ENCODE measurements at regions not wholly inside any gene's neighbourhood (a gene's known extent, or its start where the extent isn't known, plus 50 kb on each side); places are given as distances from the start of the nearest gene placed in this dataset.
"Not testable (repeated sequence)": the region's sequence is repeated elsewhere in the genome, so short reads cannot be mapped to it uniquely, and the experiment has no call there.

DNA sequence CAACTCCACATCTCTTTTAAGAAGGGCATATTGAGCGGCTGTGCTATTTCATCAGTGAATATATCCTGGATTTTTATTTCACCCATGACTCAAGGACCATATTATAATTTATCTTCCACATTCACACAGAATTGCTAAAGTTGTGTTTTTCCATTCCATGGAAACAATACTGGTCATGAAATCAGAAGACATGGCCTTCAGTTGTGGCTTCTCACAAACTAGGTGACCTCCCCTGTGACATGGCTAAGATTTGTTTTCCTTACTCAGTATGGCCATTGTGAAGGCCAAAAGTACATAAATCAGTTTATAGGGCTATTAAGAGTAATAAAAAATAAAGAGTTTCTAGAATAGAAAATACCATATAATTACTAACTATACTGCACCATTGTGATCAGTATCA lies 415.6 kb downstream of the OXSM start:
- TF ChIP-seq, protein P1, sequence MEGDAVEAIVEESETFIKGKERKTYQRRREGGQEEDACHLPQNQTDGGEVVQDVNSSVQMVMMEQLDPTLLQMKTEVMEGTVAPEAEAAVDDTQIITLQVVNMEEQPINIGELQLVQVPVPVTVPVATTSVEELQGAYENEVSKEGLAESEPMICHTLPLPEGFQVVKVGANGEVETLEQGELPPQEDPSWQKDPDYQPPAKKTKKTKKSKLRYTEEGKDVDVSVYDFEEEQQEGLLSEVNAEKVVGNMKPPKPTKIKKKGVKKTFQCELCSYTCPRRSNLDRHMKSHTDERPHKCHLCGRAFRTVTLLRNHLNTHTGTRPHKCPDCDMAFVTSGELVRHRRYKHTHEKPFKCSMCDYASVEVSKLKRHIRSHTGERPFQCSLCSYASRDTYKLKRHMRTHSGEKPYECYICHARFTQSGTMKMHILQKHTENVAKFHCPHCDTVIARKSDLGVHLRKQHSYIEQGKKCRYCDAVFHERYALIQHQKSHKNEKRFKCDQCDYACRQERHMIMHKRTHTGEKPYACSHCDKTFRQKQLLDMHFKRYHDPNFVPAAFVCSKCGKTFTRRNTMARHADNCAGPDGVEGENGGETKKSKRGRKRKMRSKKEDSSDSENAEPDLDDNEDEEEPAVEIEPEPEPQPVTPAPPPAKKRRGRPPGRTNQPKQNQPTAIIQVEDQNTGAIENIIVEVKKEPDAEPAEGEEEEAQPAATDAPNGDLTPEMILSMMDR (conservative IDR thresholded peaks at IDR 0.05): no peak
- no peak for TF ChIP-seq ZFX (IDR thresholded peaks at IDR 0.05)
- no peak overlapping the region for H3K27ac ChIP-seq

DNA sequence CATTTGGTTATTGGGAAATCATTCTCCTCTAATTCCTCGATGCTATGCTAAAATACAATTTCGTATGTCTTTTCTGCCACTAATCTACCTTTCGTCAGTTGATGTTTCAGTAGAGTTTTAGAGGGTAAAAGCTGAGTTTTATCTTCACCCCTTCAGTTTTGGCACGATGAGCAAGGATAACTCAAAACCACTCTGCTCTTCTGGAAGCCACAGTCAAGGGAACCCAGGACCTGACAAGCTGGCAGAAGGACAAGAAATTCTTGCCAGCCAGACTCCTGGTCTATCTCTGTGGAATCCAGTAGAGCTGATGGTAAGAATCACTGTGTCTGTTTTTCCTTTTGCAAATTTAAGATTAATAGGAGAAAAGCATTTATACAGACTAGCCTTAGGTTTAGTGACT lies 414.4 kb upstream of the LRRC3B start:
- TF ChIP-seq ZFX (IDR thresholded peaks at IDR 0.05): no peak
- TF ChIP-seq, protein P1 (conservative IDR thresholded peaks at IDR 0.05): no peak
- no peak overlapping the region for H3K27ac ChIP-seq

DNA sequence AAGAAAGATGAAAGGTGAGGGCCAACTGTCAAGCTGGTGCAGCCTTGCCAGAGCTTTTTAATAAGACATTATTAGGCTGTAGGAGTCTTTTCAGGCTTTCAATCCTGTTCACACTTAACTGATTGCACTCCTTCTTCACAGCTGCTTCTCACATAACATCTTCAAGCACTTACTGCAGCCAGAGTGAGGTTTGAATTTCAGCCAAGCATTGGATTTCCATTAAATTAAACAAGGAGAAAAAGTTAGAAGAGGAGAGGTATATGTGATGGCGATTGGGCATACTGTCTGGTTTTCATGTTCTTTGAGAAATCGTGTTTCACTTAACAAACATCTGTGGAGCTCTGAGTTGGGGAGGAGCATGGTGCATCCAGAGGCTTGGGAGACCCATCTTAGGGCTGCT lies 392.8 kb upstream of the LRRC3B start:
- no peak for TF ChIP-seq ZFX (IDR thresholded peaks at IDR 0.05)
- TF ChIP-seq, protein P1 (conservative IDR thresholded peaks at IDR 0.05): no peak
- H3K27ac ChIP-seq: no peak overlapping the region

DNA sequence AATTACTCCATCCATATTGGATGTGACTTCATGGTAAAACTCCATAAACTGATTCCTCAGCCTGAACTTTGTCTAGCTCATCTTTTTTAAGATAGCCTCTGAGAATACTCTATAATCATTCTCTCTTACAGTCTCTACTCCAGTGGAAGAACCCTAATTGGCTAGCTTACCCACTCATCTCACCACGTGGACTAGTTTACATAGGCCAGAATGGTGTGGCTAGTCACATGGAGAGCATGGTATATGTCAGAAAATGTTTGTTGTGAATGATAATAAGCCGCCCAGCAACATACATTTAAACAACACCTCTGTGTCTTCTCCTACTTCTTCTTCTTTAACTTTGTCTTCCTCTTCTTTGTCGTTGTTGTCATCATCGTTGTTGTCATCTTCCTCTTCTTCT lies 389.2 kb upstream of the LRRC3B start:
- H3K27ac ChIP-seq: no peak overlapping the region
- no peak for TF ChIP-seq ZFX (IDR thresholded peaks at IDR 0.05)
- TF ChIP-seq, protein P1 (conservative IDR thresholded peaks at IDR 0.05): no peak

DNA sequence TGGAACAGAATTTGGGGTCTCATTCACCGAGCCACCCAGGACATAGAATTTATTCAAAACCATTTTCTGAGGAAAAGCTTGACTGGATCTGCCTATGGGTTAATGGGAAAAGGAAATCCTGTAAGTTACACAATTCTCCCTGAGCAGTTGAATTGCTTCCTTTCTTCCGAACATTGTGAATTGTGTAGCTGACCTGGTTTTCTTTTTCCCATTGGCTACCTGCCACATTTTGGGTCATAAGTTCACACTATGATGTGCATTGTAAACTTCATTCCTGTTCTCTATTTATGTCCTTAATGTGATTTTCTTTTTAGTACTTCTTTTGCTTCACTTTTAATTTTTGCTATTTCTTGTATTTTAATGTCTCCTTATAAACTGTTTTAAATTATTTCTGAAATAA lies 386.0 kb upstream of the LRRC3B start:
- no peak for TF ChIP-seq ZFX (IDR thresholded peaks at IDR 0.05)
- TF ChIP-seq, protein P1 (conservative IDR thresholded peaks at IDR 0.05): no peak
- no peak overlapping the region for H3K27ac ChIP-seq

DNA sequence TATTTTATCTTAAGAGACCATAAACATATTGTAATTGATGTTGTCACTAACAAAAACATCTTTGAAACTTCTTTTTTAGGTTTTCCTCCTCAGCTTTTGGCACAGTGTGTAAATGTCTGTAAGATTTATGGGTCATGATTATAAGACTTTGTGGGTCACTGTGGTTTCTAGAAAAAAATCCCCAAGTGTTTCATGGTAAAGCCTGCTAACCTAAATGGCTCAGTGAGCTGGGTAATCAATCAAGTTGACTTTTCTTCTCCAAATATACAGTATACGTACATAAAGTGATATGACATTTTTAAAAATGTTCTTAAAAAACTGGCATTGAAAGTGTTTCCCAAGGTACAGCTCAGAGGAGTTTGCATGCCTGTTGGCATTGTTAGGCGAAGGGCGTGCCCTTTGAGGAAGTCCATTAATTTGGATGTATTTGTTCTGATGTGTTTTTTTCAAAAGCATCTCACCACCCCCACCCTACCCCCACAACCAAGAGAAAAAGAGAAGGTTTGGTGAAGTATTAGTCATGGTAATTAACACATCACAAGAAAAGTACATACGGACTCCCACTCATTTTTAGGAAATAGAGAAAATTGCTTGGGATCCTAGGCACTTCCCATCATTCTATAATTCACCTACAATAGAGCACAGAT lies 385.4 kb upstream of the LRRC3B start:
- no peak for TF ChIP-seq ZFX (IDR thresholded peaks at IDR 0.05)
- TF ChIP-seq, protein P1 (conservative IDR thresholded peaks at IDR 0.05): no peak
- H3K27ac ChIP-seq: no peak overlapping the region

DNA sequence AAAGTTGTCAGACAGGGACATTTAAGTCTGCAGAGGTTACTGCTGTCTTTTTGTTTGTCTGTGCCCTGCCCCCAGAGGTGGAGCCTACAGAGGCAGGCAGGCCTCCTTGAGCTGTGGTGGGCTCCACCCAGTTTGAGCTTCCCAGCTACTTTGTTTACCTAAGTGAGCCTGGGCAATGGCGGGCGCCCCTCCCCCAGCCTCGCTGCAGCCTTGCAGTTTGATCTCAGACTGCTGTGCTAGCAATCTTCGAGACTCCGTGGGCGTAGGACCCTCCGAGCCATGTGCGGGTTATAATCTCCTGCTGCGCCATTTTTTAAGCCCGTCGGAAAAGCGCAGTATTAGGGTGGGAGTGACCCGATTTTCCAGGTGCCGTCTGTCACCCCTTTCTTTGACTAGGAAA lies 378.0 kb upstream of the LRRC3B start:
- not testable (repeated sequence) for H3K27ac ChIP-seq

DNA sequence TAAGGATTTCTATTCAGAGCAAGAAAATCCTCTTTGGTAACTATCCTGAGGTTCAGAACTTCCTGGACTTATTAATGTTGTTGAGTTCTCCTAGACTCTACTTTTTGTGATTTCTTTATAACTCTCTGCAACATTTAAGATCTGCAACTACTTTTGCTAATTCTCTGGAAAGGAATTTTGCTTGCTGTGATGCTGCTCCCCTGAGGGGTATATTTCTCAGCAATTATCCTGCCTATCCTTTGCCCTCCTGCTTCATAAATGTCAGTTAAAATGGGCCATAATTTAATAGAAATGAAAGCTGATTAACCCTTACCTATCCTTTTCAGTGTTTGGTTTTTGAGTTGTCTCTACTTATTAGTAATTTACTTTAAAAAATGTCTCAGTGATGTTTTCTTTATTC lies 377.3 kb upstream of the LRRC3B start:
- TF ChIP-seq, protein P1 (conservative IDR thresholded peaks at IDR 0.05): no peak
- TF ChIP-seq ZFX (IDR thresholded peaks at IDR 0.05): no peak
- H3K27ac ChIP-seq: no peak overlapping the region
